GM12801 (cell line): ENCODE measurements at regions not wholly inside any gene's neighbourhood (a gene's known extent, or its start where the extent isn't known, plus 50 kb on each side); places are given as distances from the start of the nearest gene placed in this dataset.

ENCODE experiments used
- CTCF ChIP-seq: IDR thresholded peaks from one replicate; pipeline ENCODE4 v1.5.1; 2011; ENCODE audit warnings: control low read depth; ENCODE audit not compliant: insufficient read length; ENCODE audit errors: extremely low read depth

DNA sequence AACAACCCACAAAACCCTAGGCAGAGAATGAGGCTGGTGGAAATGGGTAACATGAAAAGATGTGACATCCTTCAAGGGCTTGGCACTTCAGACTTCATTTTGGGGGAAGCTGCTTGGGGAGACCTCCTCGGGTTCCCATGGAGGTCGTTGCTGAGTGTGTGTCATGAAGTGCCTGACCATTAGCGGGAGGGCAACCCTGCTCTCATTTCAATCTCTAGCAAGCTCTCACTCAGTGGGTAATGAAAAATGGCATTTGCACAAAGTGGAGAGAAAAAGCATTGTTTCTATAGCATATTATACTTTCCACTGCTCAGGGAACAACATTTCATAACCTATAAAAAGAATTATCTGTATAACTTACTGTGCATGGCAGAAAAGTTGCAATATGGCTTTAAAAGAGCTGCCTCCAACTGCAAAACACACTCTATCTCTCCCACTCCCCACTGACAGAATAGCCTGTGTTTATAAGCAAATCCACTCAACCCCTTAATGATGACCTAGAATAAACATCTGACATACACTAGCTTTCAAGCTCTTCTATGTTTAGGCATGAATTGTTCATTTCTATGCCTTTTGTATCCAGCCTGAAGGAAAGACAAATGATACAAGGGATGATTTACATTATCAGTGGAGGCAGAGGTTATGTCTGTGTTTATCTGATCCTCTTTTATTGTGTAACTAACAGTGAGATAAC, 357.2 kb downstream of the ZSWIM6 start:
- TF ChIP-seq CTCF: no peak

GRCh38 chr5:61697809-61698558, 365.9 kb downstream of the ZSWIM6 start:
- TF ChIP-seq CTCF: no peak

DNA sequence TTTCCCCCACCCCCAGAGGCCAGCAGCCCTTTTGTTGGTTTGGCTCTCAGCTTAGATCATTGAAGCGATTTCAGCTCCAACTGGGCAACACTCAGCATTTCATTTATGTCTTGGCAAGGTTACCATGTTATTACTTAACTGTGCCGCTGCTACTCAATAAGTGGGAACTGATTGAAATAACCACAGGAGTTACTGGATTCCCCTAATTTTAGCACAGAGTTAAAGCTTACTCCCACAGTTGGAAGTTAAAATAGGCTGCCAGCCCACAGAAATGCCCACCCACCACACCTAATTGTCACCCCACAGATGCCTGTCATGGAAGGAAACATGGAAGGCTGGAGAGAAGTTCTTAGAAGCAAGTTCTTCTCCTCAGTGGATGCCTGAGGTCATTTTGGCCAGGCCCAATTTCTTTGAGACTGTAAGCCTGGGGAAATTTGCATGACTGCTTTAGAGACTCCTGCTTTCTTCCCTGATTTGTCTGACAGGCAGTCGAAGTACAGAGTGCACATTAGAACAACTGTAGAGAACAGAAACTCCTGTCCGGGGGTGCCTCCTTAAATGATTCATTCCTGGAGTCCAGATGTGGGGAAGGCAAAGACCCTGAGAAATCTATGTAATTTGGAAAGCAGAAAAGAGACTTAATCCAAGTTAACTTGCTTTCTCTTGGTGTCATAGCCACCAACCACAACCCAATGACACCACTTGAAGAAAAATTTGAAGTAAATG, 370.0 kb downstream of the ZSWIM6 start:
- TF ChIP-seq CTCF: no peak

DNA sequence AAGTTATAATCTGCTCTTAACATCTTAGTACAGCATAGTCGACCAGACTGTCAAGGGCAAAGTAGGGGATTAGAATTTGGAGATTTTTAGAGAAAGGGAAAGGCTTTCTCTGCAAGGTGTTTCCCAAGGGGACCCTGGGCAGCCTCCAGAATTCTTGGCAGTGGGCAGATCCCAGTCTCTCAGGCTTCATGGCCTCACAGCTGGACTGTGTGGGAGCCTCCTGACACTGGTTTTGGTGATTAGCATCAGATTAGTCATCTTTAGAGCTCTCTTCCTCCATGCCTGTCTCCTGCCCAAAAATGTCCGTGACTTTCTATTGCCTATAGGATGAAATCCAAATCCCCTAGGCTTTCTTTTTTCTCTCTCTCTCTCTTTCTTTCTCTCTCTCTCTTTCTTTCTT, 370.7 kb downstream of the ZSWIM6 start:
- TF ChIP-seq CTCF: no peak

GRCh38 chr5:61704289-61704688, 372.2 kb downstream of the ZSWIM6 start:
- no peak for TF ChIP-seq CTCF

DNA sequence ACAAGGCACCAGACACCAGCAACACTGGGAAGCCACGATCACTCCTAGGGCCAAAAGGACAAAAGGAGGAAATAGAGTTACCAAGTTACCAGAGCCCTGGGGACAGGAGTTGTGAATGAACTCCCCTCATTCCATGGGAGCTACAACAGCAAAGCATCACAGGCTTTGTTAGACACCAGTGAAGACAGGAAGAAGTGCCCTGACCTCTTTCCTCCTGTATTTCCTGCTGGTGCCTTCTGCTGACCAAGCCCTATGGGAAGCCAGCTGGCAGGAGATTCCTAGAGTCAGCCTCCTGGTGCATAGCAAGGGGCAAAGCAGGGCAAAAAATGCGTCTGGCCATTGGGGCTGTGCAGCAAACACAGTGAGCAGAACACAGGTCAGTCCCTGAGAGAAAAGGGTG, 374.7 kb downstream of the ZSWIM6 start:
- TF ChIP-seq CTCF: no peak

- no peak for TF ChIP-seq CTCF
Observed at GRCh38 chr5:61719124-61719523, 387.1 kb downstream of the ZSWIM6 start.
